GM23338 (cell line): ENCODE measurements at regions not wholly inside any gene's neighbourhood (a gene's known extent, or its start where the extent isn't known, plus 50 kb on each side); places are given as distances from the start of the nearest gene placed in this dataset.
"Not testable (repeated sequence)": the region's sequence is repeated elsewhere in the genome, so short reads cannot be mapped to it uniquely, and the experiment has no call there.

Experiments
- ATAC-seq: fragments of 200-7000 bp; cut with Tn5 transposase; 3 replicates; pipeline ENCODE4 v1.9.1; 2020
- DNase-seq: peaks from one replicate; pipeline ENCODE4 v3.0.0-alpha.2; 2015; ENCODE audit warnings: low spot score
- H2AFZ ChIP-seq: fragments of 200-600 bp; sonication (generic); 2 replicates; pipeline ENCODE4 v1.8.0; 2016; ENCODE audit warnings: antibody characterized with exemption, mild to moderate bottlenecking, moderate library complexity
- H3F3A ChIP-seq: fragments of 200-600 bp; sonication (generic); replicated peaks from 2 replicates; pipeline ENCODE4 v1.8.0; 2017; ENCODE audit warnings: antibody characterized with exemption, mixed run types, low read depth
- H3K27ac ChIP-seq: fragments of 200-600 bp; sonication (generic); 2 replicates; pipeline ENCODE4 v1.6.1; 2016; ENCODE audit warnings: low read depth
- H3K27me3 ChIP-seq: fragments of 200-600 bp; sonication (generic); 2 replicates; pipeline ENCODE4 v1.8.0; 2016; ENCODE audit warnings: mild to moderate bottlenecking, mixed run types, moderate library complexity; ENCODE audit not compliant: insufficient read depth
- H3K36me3 ChIP-seq: fragments of 200-600 bp; sonication (generic); 2 replicates; pipeline ENCODE4 v1.8.0; 2016; ENCODE audit warnings: mild to moderate bottlenecking; ENCODE audit not compliant: insufficient read depth
- H3K4me1 ChIP-seq: fragments of 200-600 bp; sonication (generic); 2 replicates; pipeline ENCODE4 v1.8.0; 2016; ENCODE audit warnings: mild to moderate bottlenecking, moderate library complexity; ENCODE audit not compliant: insufficient read depth
- H3K4me2 ChIP-seq: fragments of 200-600 bp; sonication (generic); 2 replicates; pipeline ENCODE4 v1.7.1; 2017; ENCODE audit warnings: mixed run types
- H3K4me3 ChIP-seq: fragments of 200-600 bp; sonication (generic); 2 replicates; pipeline ENCODE4 v1.6.1; 2016; ENCODE audit warnings: mixed run types
- H3K79me2 ChIP-seq: fragments of 200-600 bp; sonication (generic); replicated peaks from 2 replicates; pipeline ENCODE4 v1.8.0; 2017; ENCODE audit warnings: mild to moderate bottlenecking; ENCODE audit not compliant: insufficient read depth
- H3K9me2 ChIP-seq: fragments of 200-600 bp; sonication (generic); 2 replicates; pipeline ENCODE4 v1.8.0; 2017; ENCODE audit not compliant: insufficient read depth
- H4K20me1 ChIP-seq: fragments of 200-600 bp; sonication (generic); replicated peaks from 2 replicates; pipeline ENCODE4 v1.8.0; 2017; ENCODE audit warnings: mild to moderate bottlenecking; ENCODE audit not compliant: insufficient read depth
- H3K27ac Mint-ChIP-seq: 2 replicates; pipeline ENCODE4 v1.8.0; 2020; ENCODE audit warnings: inconsistent platforms, mild to moderate bottlenecking, moderate library complexity, mixed read lengths
- H3K27me3 Mint-ChIP-seq: 3 replicates; pipeline ENCODE4 v1.8.0; 2022; ENCODE audit warnings: low read depth, mild to moderate bottlenecking, moderate library complexity, mixed read lengths, inconsistent platforms; ENCODE audit not compliant: insufficient read depth, poor library complexity
- H3K36me3 Mint-ChIP-seq: 3 replicates; pipeline ENCODE4 v1.8.0; 2021; ENCODE audit warnings: low read depth, mild to moderate bottlenecking, inconsistent platforms, moderate library complexity, mixed read lengths
- H3K4me1 Mint-ChIP-seq: 3 replicates; pipeline ENCODE4 v1.8.0; 2020; ENCODE audit warnings: mild to moderate bottlenecking, inconsistent platforms, mixed read lengths
- H3K4me3 Mint-ChIP-seq: 3 replicates; pipeline ENCODE4 v1.8.0; 2021; ENCODE audit warnings: moderate library complexity, mild to moderate bottlenecking, inconsistent platforms, mixed read lengths
- H3K9me3 Mint-ChIP-seq: 3 replicates; pipeline ENCODE4 v1.8.0; 2020; ENCODE audit warnings: moderate library complexity, mild to moderate bottlenecking, inconsistent platforms, mixed read lengths
- CTCF ChIP-seq, 2 experiments: fragments of 200-600 bp in 1 of 2; sonication (generic) in 1 of 2; conservative IDR thresholded peaks; 2 replicates each; pipeline versions ENCODE4 v1.5.1 to v1.6.1; 2016 to 2017; ENCODE audit warnings: antibody characterized with exemption in 2 of 2, low read depth in 2 of 2, mild to moderate bottlenecking in 2 of 2, moderate library complexity in 1 of 2

GRCh38 chr22:16463472-16463871 lies 129.1 kb downstream of the CCT8L2 start:
- H3K27me3 Mint-ChIP-seq, H3K9me2 ChIP-seq, H3K79me2 ChIP-seq, H3F3A ChIP-seq, H3K27ac ChIP-seq, H3K4me1 ChIP-seq, H4K20me1 ChIP-seq, H3K4me2 ChIP-seq, DNase-seq, H3K27ac Mint-ChIP-seq, H3K4me3 Mint-ChIP-seq, H3K4me1 Mint-ChIP-seq, H3K27me3 ChIP-seq, H3K36me3 ChIP-seq, H2AFZ ChIP-seq, ATAC-seq, H3K4me3 ChIP-seq: not testable (repeated sequence)
- Mint-ChIP-seq H3K36me3 (peaks cover 16% of the 10 kb centered on the region), H3K9me3 (peaks cover 83% of the 10 kb centered on the region)

- not testable (repeated sequence) for H3K27me3 ChIP-seq, H3K79me2 ChIP-seq, H3K36me3 ChIP-seq, H3K4me3 Mint-ChIP-seq, H3K4me3 ChIP-seq, H3K27me3 Mint-ChIP-seq, H3K27ac ChIP-seq, H3K4me1 ChIP-seq, H2AFZ ChIP-seq, ATAC-seq, H4K20me1 ChIP-seq, H3K4me1 Mint-ChIP-seq, H3F3A ChIP-seq, DNase-seq, H3K27ac Mint-ChIP-seq, H3K4me2 ChIP-seq, H3K9me2 ChIP-seq
- peaks cover 84% of the 10 kb centered on the region for H3K9me3 Mint-ChIP-seq
- peaks cover 18% of the 10 kb centered on the region for H3K36me3 Mint-ChIP-seq
Measured at GRCh38 chr22:16447451-16447850, 145.2 kb downstream of the CCT8L2 start.

- H3K9me3 Mint-ChIP-seq, result peaks cover 83% of the 10 kb centered on the region
- H3K27me3 Mint-ChIP-seq, H3K36me3 ChIP-seq, H3K4me3 Mint-ChIP-seq, H3K27ac Mint-ChIP-seq, ATAC-seq, H4K20me1 ChIP-seq, H3K27ac ChIP-seq, H3K4me1 Mint-ChIP-seq, H3K4me3 ChIP-seq, H3K79me2 ChIP-seq, H3F3A ChIP-seq, H3K4me2 ChIP-seq, H3K27me3 ChIP-seq, DNase-seq, H2AFZ ChIP-seq, H3K4me1 ChIP-seq, H3K9me2 ChIP-seq: not testable (repeated sequence)
- peaks cover 18% of the 10 kb centered on the region for H3K36me3 Mint-ChIP-seq
Measured at GRCh38 chr22:16446755-16447440, 145.7 kb downstream of the CCT8L2 start.

- H3K36me3 ChIP-seq, H3K4me1 Mint-ChIP-seq, H3F3A ChIP-seq, H3K27me3 Mint-ChIP-seq, H3K4me3 Mint-ChIP-seq, ATAC-seq, H3K4me2 ChIP-seq, H3K36me3 Mint-ChIP-seq, H3K79me2 ChIP-seq, H3K27me3 ChIP-seq, H3K27ac ChIP-seq, H3K9me2 ChIP-seq, H3K4me1 ChIP-seq, H3K27ac Mint-ChIP-seq, H4K20me1 ChIP-seq, DNase-seq, H3K4me3 ChIP-seq, H2AFZ ChIP-seq: not testable (repeated sequence)
- peaks cover 69% of the 10 kb centered on the region for H3K9me3 Mint-ChIP-seq
- TF ChIP-seq CTCF (conservative IDR thresholded peaks at IDR 0.05; ENCODE audit: low read depth in 2 of 2), result 0 out of 4 replicates have a peak, but pooled peaks of 1 of the 2 experiments have one; percentile 28
Measured at GRCh38 chr22:16441014-16441413, 151.6 kb downstream of the CCT8L2 start.

GRCh38 chr22:16423476-16423875 lies 169.1 kb downstream of the CCT8L2 start:
- H3K4me3 ChIP-seq, H3K4me1 ChIP-seq, H3K79me2 ChIP-seq, H3K9me2 ChIP-seq, H2AFZ ChIP-seq, H3K4me1 Mint-ChIP-seq, H3K27ac ChIP-seq, ATAC-seq, H3K4me3 Mint-ChIP-seq, H3K4me2 ChIP-seq, H3K36me3 Mint-ChIP-seq, H3F3A ChIP-seq, H4K20me1 ChIP-seq, H3K27me3 ChIP-seq, H3K27ac Mint-ChIP-seq, H3K36me3 ChIP-seq, H3K27me3 Mint-ChIP-seq, DNase-seq: not testable (repeated sequence)
- H3K9me3 Mint-ChIP-seq, result peaks cover 72% of the 10 kb centered on the region

GRCh38 chr22:16417498-16417897 lies 175.1 kb downstream of the CCT8L2 start:
- H2AFZ ChIP-seq, ATAC-seq, H3K36me3 ChIP-seq, H3K9me2 ChIP-seq, H3K27ac Mint-ChIP-seq, DNase-seq, H3K4me1 Mint-ChIP-seq, H4K20me1 ChIP-seq, H3K79me2 ChIP-seq, H3K27me3 ChIP-seq, H3K4me1 ChIP-seq, H3K27ac ChIP-seq, H3K36me3 Mint-ChIP-seq, H3K4me3 Mint-ChIP-seq, H3K4me2 ChIP-seq, H3K27me3 Mint-ChIP-seq, H3K4me3 ChIP-seq, H3F3A ChIP-seq: not testable (repeated sequence)
- peaks cover 78% of the 10 kb centered on the region for H3K9me3 Mint-ChIP-seq
